ENCODE measurements at regions not wholly inside any gene's neighbourhood (a gene's known extent, or its start where the extent isn't known, plus 50 kb on each side); places are given as distances from the start of the nearest gene placed in this dataset.

GRCh38 chr15:69693059-69693458 lies 240.4 kb downstream of the RPLP1 start:
- TF ChIP-seq CTCF (IDR thresholded peaks at IDR 0.05; ENCODE audit: control insufficient read depth, extremely low read depth, insufficient read depth): no peak
- no peak for DNase-seq (ENCODE audit: low read depth)

GRCh38 chr15:69696946-69697345 lies 244.3 kb downstream of the RPLP1 start:
- no peak for DNase-seq (ENCODE audit: low read depth)
- TF ChIP-seq CTCF (IDR thresholded peaks at IDR 0.05; ENCODE audit: control insufficient read depth, extremely low read depth, insufficient read depth): no peak

More at GRCh38 chr15:69693059-69693458, 240.4 kb downstream of the RPLP1 start:
- no peak overlapping the region for H3K4me3 ChIP-seq (ENCODE audit: low read depth, low read length)

GRCh38 chr15:69697916-69698315 lies 245.3 kb downstream of the RPLP1 start:
- TF ChIP-seq CTCF (IDR thresholded peaks at IDR 0.05; ENCODE audit: control insufficient read depth, extremely low read depth, insufficient read depth): no peak
- no peak for DNase-seq (ENCODE audit: low read depth)
- H3K4me3 ChIP-seq (ENCODE audit: low read depth, low read length): no peak overlapping the region

More at GRCh38 chr15:69696946-69697345, 244.3 kb downstream of the RPLP1 start:
- no peak overlapping the region for H3K4me3 ChIP-seq (ENCODE audit: low read depth, low read length)

- no peak overlapping the region for H3K4me3 ChIP-seq (ENCODE audit: low read depth, low read length)
- no peak for TF ChIP-seq CTCF (IDR thresholded peaks at IDR 0.05; ENCODE audit: control insufficient read depth, extremely low read depth, insufficient read depth)
- DNase-seq (ENCODE audit: low read depth): no peak
Measured at GRCh38 chr15:69699096-69699495, 246.5 kb downstream of the RPLP1 start.

- DNase-seq (ENCODE audit: low read depth): no peak
- TF ChIP-seq CTCF (IDR thresholded peaks at IDR 0.05; ENCODE audit: control insufficient read depth, extremely low read depth, insufficient read depth): no peak
- no peak overlapping the region for H3K4me3 ChIP-seq (ENCODE audit: low read depth, low read length)
Measured at GRCh38 chr15:69700380-69700779, 247.8 kb downstream of the RPLP1 start.

- no peak overlapping the region for H3K4me3 ChIP-seq (ENCODE audit: low read depth, low read length)
- TF ChIP-seq CTCF (IDR thresholded peaks at IDR 0.05; ENCODE audit: control insufficient read depth, extremely low read depth, insufficient read depth): no peak
- no peak for DNase-seq (ENCODE audit: low read depth)
Measured at GRCh38 chr15:69701198-69701597, 248.6 kb downstream of the RPLP1 start.

- no peak overlapping the region for H3K4me3 ChIP-seq (ENCODE audit: low read depth, low read length)
- no peak for DNase-seq (ENCODE audit: low read depth)
- no peak for TF ChIP-seq CTCF (IDR thresholded peaks at IDR 0.05; ENCODE audit: control insufficient read depth, extremely low read depth, insufficient read depth)
Measured at GRCh38 chr15:69703532-69704187, 251.0 kb downstream of the RPLP1 start.
